Stimulated activated CD4-positive, alpha-beta T cell treated with anti-CD3 and anti-CD28 coated beads, Interleukin-12 subunit alpha, Interleukin-12 subunit beta, amount 100 ng/mL, for 48 hours (primary cell): ENCODE measurements at regions not wholly inside any gene's neighbourhood (a gene's known extent, or its start where the extent isn't known, plus 50 kb on each side); places are given as distances from the start of the nearest gene placed in this dataset.

Source experiments
- DNase-seq, 3 donors: peaks; one replicate each; pipeline ENCODE4 v3.0.0-alpha.2; 2020; ENCODE audit warnings: low read depth in 2 of 3, low spot score in 1 of 3

DNA sequence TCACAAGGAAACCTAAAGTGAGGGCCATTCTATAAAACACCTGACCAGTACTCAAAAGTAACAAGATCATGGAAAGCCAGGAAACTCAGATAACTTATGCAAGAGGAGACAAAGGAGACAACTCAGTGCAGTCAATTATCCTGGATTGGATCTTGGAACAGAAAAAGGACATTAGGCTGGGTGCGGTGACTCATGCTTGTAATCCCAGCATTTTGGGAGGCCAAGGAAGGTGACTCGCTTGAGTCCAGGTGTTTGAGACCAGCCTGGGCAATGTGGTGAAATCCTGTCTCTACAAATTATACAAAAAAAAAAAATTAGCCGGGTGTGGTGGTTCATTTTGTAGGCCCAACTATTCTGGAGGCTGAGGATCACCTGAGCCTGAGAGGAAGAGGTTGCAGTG, 424.5 kb upstream of the SPRED2 start:
- no peak for DNase-seq

GRCh38 chr2:65856423-65856822, 424.0 kb upstream of the SPRED2 start:
- DNase-seq: no peak

DNA sequence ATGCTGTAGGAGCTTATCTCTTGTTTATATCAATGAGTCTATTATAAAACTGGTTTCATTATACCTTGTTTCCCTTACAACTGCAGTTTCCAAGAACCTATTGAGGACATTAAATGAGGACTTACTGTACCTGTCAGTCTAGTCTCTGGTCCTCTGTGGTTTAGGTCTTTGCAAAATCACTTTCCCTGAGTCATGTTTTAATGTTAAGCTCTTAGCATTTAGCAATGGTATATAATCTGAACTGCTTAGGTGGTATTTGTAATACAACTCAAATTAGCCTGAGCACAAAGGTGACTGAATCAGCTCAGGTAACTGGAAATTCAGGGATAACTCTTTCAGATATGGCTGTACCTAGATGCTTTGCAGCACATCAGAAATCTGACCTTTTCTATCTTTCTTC, 418.3 kb upstream of the SPRED2 start:
- no peak for DNase-seq

- DNase-seq: no peak
Observed at GRCh38 chr2:65846989-65847678, 414.7 kb upstream of the SPRED2 start.

- no peak for DNase-seq
Observed at GRCh38 chr2:65845442-65846182, 413.2 kb upstream of the SPRED2 start.

DNA sequence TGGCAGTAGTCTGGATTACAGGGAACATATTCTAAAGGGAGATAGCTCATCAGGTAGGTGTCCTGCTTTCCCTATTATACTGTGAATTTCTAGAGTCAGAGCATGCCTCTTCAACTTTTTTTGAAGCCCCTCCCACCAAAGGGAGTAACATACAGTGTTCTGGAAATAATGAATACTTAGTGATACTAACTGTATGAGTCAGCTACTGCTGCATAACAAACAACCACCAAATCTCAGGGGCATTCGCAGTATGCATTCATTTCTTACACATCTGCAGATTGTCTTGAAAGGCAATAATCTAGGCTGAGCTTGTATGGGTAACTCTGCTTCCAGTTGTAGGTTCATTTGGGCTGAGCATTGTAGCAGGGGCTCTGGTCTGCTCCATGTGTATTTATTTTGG, 409.7 kb upstream of the SPRED2 start:
- no peak for DNase-seq

DNA sequence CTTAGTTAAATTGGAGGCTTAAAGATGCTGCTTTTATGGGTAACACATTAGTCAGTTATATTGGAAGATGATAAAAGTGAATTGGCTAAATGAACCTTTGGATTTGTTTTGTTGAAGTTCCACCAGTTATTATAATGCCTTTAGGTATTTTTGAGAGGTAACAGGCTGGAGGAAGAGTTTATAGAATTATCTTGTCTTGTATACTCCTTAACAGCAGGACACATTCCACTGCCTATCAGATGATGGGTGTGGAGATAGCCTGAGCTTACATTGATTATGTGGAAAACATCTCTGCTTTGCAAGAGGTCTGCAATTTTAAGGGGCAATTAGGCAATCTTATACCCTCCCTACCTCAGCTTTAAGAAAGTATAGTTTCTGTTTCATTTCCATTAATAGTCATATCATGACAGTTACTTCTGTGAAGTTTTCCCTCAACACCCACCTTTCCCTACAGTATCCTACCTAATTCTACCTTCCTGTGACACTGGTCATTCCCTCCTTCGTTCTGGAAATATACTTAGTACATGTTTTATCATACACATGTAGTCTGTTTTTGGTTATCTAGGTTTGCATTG, 403.7 kb upstream of the SPRED2 start:
- no peak for DNase-seq

DNA sequence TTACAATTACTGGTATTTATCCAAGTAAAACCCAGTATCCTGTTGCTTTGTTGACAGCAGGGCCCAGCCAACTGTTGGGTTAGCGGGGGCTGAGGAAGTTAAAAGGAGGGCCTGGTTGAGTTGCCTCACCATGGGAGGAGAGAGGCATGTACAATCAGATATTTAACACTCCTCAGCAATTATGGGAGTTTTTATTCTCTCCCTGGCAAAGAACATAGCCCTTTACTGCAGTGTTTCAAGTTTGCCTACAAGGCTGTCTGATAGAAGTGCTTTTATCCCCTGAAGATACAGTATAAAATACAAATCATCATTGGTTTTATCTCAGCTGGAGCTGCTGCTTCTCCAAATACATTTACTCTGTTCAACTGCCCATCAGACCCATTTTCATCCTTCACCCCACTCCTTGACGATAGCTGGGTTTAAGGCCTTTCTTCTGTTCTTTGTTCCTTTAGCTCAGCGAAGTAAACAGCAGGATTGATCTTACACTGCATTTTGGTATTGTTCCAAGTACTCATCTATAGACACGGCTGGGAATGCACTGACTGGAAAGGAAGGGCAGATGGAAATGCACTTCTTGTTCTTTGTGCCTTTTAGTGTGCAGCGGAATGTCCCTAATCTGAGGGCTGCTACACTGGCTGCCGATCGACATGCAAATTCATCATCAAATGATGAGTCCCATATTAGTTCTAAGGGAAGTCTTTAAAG, 402.5 kb upstream of the SPRED2 start:
- no peak for DNase-seq

DNA sequence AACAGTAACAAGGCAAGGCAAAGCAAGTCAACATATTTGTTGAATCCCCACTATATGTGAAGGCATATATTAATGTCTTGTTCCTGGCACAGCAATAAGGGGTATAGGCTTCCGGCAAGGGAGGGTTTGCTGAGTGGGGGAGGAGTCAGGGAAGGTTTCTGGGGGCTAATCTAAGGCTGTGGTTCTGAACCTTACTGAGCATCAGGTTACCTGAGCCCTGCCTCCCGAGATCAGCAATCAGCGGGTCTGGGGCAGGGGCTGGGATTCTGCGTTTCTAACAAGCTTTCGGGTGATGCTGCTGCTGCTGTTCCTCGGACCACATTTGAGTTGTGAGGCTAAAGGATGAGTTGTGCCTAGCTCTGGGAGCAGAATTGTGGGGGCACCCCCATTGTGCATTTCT, 401.7 kb upstream of the SPRED2 start:
- DNase-seq: no peak

- no peak for DNase-seq
Observed at GRCh38 chr2:65831509-65831908, 399.1 kb upstream of the SPRED2 start.

GRCh38 chr2:65826567-65826966, 394.2 kb upstream of the SPRED2 start:
- no peak for DNase-seq

GRCh38 chr2:65823511-65823910, 391.1 kb upstream of the SPRED2 start:
- DNase-seq: no peak

GRCh38 chr2:65820454-65820853, 388.1 kb upstream of the SPRED2 start:
- no peak for DNase-seq

- DNase-seq: no peak
Observed at GRCh38 chr2:65819963-65820362, 387.6 kb upstream of the SPRED2 start.

GRCh38 chr2:65818873-65819451, 386.6 kb upstream of the SPRED2 start:
- DNase-seq: no peak

DNA sequence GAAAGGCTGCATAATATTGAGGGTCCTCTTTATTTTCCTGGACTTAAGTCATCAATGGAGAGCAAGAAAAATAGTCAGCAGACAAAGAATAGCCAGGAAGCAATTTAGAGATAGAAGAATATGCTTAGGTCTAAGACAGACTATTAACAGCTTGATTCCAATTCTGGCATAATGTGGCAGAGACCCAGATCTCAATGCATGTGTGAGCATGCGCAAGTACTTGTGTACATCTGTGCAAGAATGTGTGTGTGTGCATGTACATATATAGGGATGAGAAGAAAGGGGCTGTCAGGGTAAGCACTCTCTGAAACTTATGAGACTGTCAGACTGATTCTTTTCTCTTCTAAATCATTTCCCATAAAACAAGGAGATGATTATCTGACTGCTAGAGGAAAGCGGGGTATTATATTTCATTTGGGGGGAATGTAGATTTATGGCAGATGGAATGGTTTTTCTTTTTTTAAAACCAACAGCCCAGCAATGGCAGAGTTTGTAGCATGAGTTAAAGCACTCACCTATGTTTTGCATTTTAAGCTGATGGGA, 381.3 kb upstream of the SPRED2 start:
- no peak for DNase-seq

DNA sequence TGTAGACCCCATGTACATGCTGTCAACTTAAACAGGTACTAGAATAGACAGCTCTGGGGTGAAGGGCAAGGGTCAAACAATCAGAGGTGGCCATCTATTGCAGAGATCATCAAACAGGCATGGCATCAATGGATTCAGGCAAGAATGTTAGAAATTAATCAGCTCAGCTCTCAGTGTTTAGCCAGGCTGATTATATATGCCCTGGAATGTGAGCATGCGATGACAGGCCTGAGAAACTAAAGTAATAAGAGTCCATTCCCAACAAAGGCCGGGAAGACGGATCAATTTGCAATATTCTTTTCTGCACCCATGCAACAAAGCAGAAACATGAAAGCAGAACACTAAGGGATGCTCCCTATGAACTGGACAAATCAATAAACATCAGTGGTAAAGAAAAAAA, 380.5 kb upstream of the SPRED2 start:
- no peak for DNase-seq

GRCh38 chr2:65807942-65808341, 375.5 kb upstream of the SPRED2 start:
- no peak for DNase-seq

- DNase-seq: no peak
Observed at GRCh38 chr2:65804777-65805176, 372.4 kb upstream of the SPRED2 start.

- DNase-seq: no peak
Observed at GRCh38 chr2:65802298-65802942, 370.0 kb upstream of the SPRED2 start.

GRCh38 chr2:65800998-65801397, 368.6 kb upstream of the SPRED2 start:
- no peak for DNase-seq
